Dendritic cell treated with granulocyte-macrophage colony-stimulating factor and Interleukin-4, amounts not matched to agents 40 ng/mL and 50 ng/mL, for 4 days (primary cell): ENCODE measurements at regions not wholly inside any gene's neighbourhood (a gene's known extent, or its start where the extent isn't known, plus 50 kb on each side); places are given as distances from the start of the nearest gene placed in this dataset.
"Not testable (repeated sequence)": the region's sequence is repeated elsewhere in the genome, so short reads cannot be mapped to it uniquely, and the experiment has no call there.

Source experiments
- H3K27ac Mint-ChIP-seq: one replicate; pipeline ENCODE4 v1.8.0; 2022; ENCODE audit warnings: mild to moderate bottlenecking, mixed read lengths
- H3K27me3 Mint-ChIP-seq: one replicate; pipeline ENCODE4 v1.8.0; 2022; ENCODE audit warnings: mild to moderate bottlenecking, mixed read lengths
- H3K36me3 Mint-ChIP-seq: one replicate; pipeline ENCODE4 v1.8.0; 2022; ENCODE audit warnings: low read depth, mixed read lengths
- H3K4me1 Mint-ChIP-seq: one replicate; pipeline ENCODE4 v1.8.0; 2022; ENCODE audit warnings: low read depth, mixed read lengths
- H3K4me3 Mint-ChIP-seq: one replicate; pipeline ENCODE4 v1.8.0; 2022; ENCODE audit warnings: mild to moderate bottlenecking, moderate library complexity, mixed read lengths
- H3K9me3 Mint-ChIP-seq: one replicate; pipeline ENCODE4 v1.8.0; 2022; ENCODE audit warnings: mixed read lengths
- intact Hi-C: fragments of 100-400 bp; cut with micrococcal nuclease; formaldehyde crosslinking; loops from one replicate; pipeline ENCODE4 v1.15.0; 2022

GRCh38 chr6:78517399-78517798, 350.0 kb upstream of the IRAK1BP1 start:
- no peaks in the 10 kb centered on the region for H3K27me3 Mint-ChIP-seq
- H3K9me3 Mint-ChIP-seq = peaks cover 9% of the 10 kb centered on the region
- no peak overlapping the region for H3K27ac Mint-ChIP-seq
- intact Hi-C loops = no loop called here
- H3K36me3 Mint-ChIP-seq = no peaks in the 10 kb centered on the region
- no peak overlapping the region for H3K4me3 Mint-ChIP-seq
- H3K4me1 Mint-ChIP-seq = no peaks in the 10 kb centered on the region

GRCh38 chr6:78523622-78524021, 343.7 kb upstream of the IRAK1BP1 start:
- Mint-ChIP-seq H3K27ac (no peak overlapping the region), H3K36me3 (no peaks in the 10 kb centered on the region)
- intact Hi-C loops = no loop called here

DNA sequence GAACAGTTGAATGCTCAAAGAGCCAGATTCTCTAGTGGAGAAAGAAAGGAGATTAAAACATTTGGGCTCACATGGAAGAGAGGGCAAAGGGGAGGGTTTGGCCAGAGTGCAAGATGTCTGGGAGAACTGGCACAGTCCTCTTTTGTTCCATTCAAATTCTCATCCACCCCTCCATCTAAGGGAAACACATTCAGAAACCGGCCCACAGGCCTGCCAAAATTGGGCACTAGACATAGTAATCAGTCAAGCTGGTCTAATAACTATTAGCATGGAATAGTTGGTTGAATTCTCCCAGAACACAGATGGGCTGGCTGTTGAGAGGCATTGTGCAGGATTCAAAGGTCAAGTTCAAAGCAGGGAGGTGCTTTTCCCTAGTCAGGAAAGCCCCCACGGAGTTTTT, 341.4 kb upstream of the IRAK1BP1 start:
- H3K27me3 Mint-ChIP-seq = no peaks in the 10 kb centered on the region
- H3K9me3 Mint-ChIP-seq = peaks cover 8% of the 10 kb centered on the region
- no peak overlapping the region for H3K4me3 Mint-ChIP-seq
- H3K36me3 Mint-ChIP-seq = no peaks in the 10 kb centered on the region
- intact Hi-C loops = no loop called here
- no peak overlapping the region for H3K27ac Mint-ChIP-seq
- no peaks in the 10 kb centered on the region for H3K4me1 Mint-ChIP-seq

More at GRCh38 chr6:78523622-78524021, 343.7 kb upstream of the IRAK1BP1 start:
- H3K4me1 Mint-ChIP-seq = no peaks in the 10 kb centered on the region
- H3K27me3 Mint-ChIP-seq = no peaks in the 10 kb centered on the region
- H3K4me3 Mint-ChIP-seq = no peak overlapping the region
- H3K9me3 Mint-ChIP-seq = peaks cover 8% of the 10 kb centered on the region

DNA sequence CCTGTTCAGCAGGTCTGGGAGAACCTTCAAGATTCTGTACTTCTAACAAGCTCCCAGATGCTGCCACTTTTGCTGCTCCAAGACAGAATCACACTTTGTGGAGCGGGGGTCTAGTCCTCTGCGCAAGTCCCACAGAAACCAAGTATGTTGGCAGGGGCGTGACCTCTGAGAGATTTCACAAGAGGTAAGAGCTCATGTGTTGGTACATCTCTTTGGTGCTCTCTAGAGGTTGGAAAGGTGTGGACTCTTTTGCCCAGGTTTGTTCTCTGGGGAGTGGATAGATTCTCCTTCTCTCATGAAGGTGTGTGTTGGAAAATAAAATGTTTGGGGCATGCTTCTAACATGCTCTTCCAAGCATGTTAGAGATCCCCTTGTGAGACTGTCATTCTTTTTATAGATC, 340.9 kb upstream of the IRAK1BP1 start:
- intact Hi-C loops = no loop called here
- Mint-ChIP-seq H3K27ac (no peak overlapping the region), H3K36me3 (no peaks in the 10 kb centered on the region), H3K4me3 (no peak overlapping the region), H3K9me3 (peaks cover 8% of the 10 kb centered on the region), H3K27me3 (no peaks in the 10 kb centered on the region), H3K4me1 (no peaks in the 10 kb centered on the region)

DNA sequence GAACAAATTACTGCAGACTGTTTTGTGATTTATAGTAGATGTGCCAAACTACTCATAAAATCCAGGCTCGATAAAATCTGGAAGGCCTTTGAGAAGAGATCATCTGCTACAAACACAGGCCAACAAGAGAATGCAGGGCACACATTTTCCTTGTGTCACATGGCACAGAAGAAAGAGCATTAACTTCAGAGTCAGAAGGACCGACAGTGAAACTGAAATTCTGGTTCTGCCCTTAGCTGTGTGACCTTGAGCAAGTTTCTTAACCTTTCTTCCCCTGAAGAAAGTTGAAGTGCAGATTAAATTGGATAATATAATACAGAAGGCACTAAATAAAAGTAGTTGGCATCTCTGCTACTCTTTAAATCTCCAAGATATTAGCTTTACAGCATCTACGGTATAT, 338.4 kb upstream of the IRAK1BP1 start:
- H3K27ac Mint-ChIP-seq = no peak overlapping the region
- no peaks in the 10 kb centered on the region for H3K27me3 Mint-ChIP-seq
- no peak overlapping the region for H3K4me3 Mint-ChIP-seq
- H3K4me1 Mint-ChIP-seq = no peaks in the 10 kb centered on the region
- no peaks in the 10 kb centered on the region for H3K36me3 Mint-ChIP-seq
- intact Hi-C loops = no loop called here
- H3K9me3 Mint-ChIP-seq = no peaks in the 10 kb centered on the region

DNA sequence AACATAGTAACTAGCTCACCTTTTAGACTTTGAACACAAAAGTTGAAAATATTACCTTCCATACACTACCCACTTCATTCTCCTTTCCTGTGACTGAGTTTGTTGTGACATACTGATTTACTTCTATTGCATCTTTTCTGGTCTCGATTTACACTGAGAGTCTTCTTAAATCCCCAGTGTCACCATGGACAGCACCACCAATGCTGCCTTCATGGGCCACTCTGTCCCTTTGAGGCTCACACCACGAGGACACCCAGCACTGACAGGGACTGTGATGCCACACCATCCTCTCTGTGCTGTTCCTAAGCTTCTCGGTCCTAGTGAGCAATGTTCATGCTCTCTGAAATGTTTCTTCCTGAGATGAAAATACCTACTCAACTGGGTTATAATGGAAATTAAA, 337.1 kb upstream of the IRAK1BP1 start:
- Mint-ChIP-seq H3K4me1 (no peaks in the 10 kb centered on the region), H3K4me3 (no peak overlapping the region), H3K9me3 (peaks cover 1% of the 10 kb centered on the region), H3K27ac (no peak overlapping the region), H3K27me3 (no peaks in the 10 kb centered on the region), H3K36me3 (no peaks in the 10 kb centered on the region)
- intact Hi-C loops = no loop called here

DNA sequence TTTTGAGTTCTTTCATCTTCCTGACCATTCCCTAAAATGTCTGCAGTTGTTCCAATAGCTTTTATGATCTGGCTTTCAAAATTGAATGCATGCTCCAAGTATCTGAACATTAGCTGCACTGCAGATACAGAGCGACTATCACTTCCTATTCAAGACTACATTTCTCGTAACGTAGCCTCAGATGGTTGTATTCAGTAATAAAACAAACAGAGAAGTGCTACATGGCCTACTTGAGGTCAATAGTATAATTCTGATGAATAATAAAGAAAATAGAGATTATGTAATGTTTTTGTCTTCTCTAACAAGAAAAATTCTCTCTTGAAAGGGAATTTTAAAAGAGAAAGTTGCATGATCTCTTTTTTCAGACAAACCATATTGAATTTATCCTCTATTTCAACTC, 333.9 kb upstream of the IRAK1BP1 start:
- intact Hi-C loops = no loop called here
- Mint-ChIP-seq H3K9me3 (peaks cover 7% of the 10 kb centered on the region), H3K27me3 (no peaks in the 10 kb centered on the region), H3K4me3 (no peak overlapping the region), H3K36me3 (no peaks in the 10 kb centered on the region), H3K27ac (no peak overlapping the region), H3K4me1 (no peaks in the 10 kb centered on the region)

- Mint-ChIP-seq H3K9me3 (peaks cover 7% of the 10 kb centered on the region), H3K4me3 (no peak overlapping the region), H3K4me1 (no peaks in the 10 kb centered on the region), H3K27ac (no peak overlapping the region), H3K27me3 (no peaks in the 10 kb centered on the region), H3K36me3 (no peaks in the 10 kb centered on the region)
- intact Hi-C loops = no loop called here
Measured at GRCh38 chr6:78533876-78534275, 333.5 kb upstream of the IRAK1BP1 start.

- Mint-ChIP-seq H3K4me1 (no peaks in the 10 kb centered on the region), H3K27me3 (no peaks in the 10 kb centered on the region), H3K4me3 (no peak overlapping the region), H3K9me3 (peaks cover 7% of the 10 kb centered on the region), H3K36me3 (no peaks in the 10 kb centered on the region), H3K27ac (no peak overlapping the region)
- intact Hi-C loops = no loop called here
Measured at GRCh38 chr6:78538002-78538401, 329.3 kb upstream of the IRAK1BP1 start.

GRCh38 chr6:78547636-78548035, 319.7 kb upstream of the IRAK1BP1 start:
- H3K4me3 Mint-ChIP-seq, H3K4me1 Mint-ChIP-seq, H3K27me3 Mint-ChIP-seq, H3K27ac Mint-ChIP-seq, H3K36me3 Mint-ChIP-seq, intact Hi-C loops: not testable (repeated sequence)
- peaks cover 35% of the 10 kb centered on the region for H3K9me3 Mint-ChIP-seq

- Mint-ChIP-seq H3K36me3 (no peaks in the 10 kb centered on the region), H3K27me3 (no peaks in the 10 kb centered on the region), H3K9me3 (peaks cover 54% of the 10 kb centered on the region), H3K4me3 (no peak overlapping the region), H3K4me1 (no peaks in the 10 kb centered on the region), H3K27ac (no peak overlapping the region)
- intact Hi-C loops = no loop called here
Measured at GRCh38 chr6:78551361-78551760, 316.0 kb upstream of the IRAK1BP1 start.

- Mint-ChIP-seq H3K4me3 (no peak overlapping the region), H3K36me3 (no peaks in the 10 kb centered on the region), H3K27ac (no peak overlapping the region), H3K9me3 (peaks cover 58% of the 10 kb centered on the region), H3K4me1 (no peaks in the 10 kb centered on the region), H3K27me3 (no peaks in the 10 kb centered on the region)
- intact Hi-C loops = no loop called here
Measured at GRCh38 chr6:78552435-78552834, 314.9 kb upstream of the IRAK1BP1 start.

GRCh38 chr6:78554341-78554740, 313.0 kb upstream of the IRAK1BP1 start:
- Mint-ChIP-seq H3K27me3 (no peaks in the 10 kb centered on the region), H3K27ac (no peak overlapping the region), H3K9me3 (peaks cover 62% of the 10 kb centered on the region), H3K36me3 (no peaks in the 10 kb centered on the region), H3K4me3 (no peak overlapping the region), H3K4me1 (no peaks in the 10 kb centered on the region)
- intact Hi-C loops = no loop called here

- H3K4me3 Mint-ChIP-seq = no peak overlapping the region
Measured at GRCh38 chr6:78559056-78559455, 308.3 kb upstream of the IRAK1BP1 start.

DNA sequence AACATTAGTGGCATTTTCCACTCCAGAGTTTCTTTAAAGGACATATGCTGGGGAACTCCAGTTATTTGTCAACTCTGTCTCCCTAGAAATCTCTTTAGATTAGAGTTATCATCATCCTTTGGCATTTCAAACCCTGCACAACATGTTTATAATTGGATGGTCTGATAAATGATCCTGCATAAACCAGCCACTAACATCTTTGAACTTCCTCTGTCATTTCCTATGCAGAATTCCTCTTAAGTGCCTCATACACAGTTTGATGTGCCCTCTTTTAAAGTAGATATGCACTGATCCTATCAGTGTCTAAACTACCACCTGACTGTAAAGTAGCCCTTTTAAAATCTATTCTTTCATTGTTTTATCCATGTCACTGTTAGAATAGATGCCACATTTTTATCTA, 306.3 kb upstream of the IRAK1BP1 start:
- intact Hi-C loops = no loop called here
- no peaks in the 10 kb centered on the region for H3K27me3 Mint-ChIP-seq
- no peak overlapping the region for H3K4me3 Mint-ChIP-seq
- H3K9me3 Mint-ChIP-seq = peaks cover 36% of the 10 kb centered on the region
- no peak overlapping the region for H3K27ac Mint-ChIP-seq
- H3K36me3 Mint-ChIP-seq = no peaks in the 10 kb centered on the region
- H3K4me1 Mint-ChIP-seq = no peaks in the 10 kb centered on the region

More at GRCh38 chr6:78559056-78559455, 308.3 kb upstream of the IRAK1BP1 start:
- Mint-ChIP-seq H3K9me3 (peaks cover 49% of the 10 kb centered on the region), H3K27ac (no peak overlapping the region), H3K27me3 (no peaks in the 10 kb centered on the region), H3K4me1 (no peaks in the 10 kb centered on the region), H3K36me3 (no peaks in the 10 kb centered on the region)
- intact Hi-C loops = no loop called here
